ENCODE measurements at regions not wholly inside any gene's neighbourhood (a gene's known extent, or its start where the extent isn't known, plus 50 kb on each side); places are given as distances from the start of the nearest gene placed in this dataset.

- Histone ChIP-seq H3K36me3 (ENCODE audit: insufficient read depth, low read length) (no peaks in the 10 kb centered on the region), H4K20me1 (ENCODE audit: insufficient read depth, low read length) (no peaks in the 10 kb centered on the region), H3K4me1 (ENCODE audit: insufficient read depth, low read length) (no peaks in the 10 kb centered on the region), H3K27ac (ENCODE audit: low read length) (no peak overlapping the region), H3K4me2 (ENCODE audit: insufficient read depth, low read length) (no peak overlapping the region), H2AFZ (ENCODE audit: low read depth, low read length) (no peak overlapping the region), H3K79me2 (ENCODE audit: insufficient read depth, low read length) (no peaks in the 10 kb centered on the region), H3K4me3 (ENCODE audit: low read depth in 1 of 2, low read length in 2 of 2) (no peak overlapping the region), H3K27me3 (ENCODE audit: insufficient read depth, low read length, poor library complexity) (no peaks in the 10 kb centered on the region), H3K9ac (ENCODE audit: low read depth, low read length) (no peak overlapping the region), H3K9me3 (ENCODE audit: insufficient read depth, low read length, severe bottlenecking) (no peaks in the 10 kb centered on the region)
- no peak for ATAC-seq (ENCODE audit: insufficient read depth, low read depth)
- DNase-seq, result no peak
- no peak for TF ChIP-seq EZH2 (IDR thresholded peaks at IDR 0.05; ENCODE audit: borderline replicate concordance, low read depth, low read length, severe bottlenecking)
- TF ChIP-seq, protein P1, sequence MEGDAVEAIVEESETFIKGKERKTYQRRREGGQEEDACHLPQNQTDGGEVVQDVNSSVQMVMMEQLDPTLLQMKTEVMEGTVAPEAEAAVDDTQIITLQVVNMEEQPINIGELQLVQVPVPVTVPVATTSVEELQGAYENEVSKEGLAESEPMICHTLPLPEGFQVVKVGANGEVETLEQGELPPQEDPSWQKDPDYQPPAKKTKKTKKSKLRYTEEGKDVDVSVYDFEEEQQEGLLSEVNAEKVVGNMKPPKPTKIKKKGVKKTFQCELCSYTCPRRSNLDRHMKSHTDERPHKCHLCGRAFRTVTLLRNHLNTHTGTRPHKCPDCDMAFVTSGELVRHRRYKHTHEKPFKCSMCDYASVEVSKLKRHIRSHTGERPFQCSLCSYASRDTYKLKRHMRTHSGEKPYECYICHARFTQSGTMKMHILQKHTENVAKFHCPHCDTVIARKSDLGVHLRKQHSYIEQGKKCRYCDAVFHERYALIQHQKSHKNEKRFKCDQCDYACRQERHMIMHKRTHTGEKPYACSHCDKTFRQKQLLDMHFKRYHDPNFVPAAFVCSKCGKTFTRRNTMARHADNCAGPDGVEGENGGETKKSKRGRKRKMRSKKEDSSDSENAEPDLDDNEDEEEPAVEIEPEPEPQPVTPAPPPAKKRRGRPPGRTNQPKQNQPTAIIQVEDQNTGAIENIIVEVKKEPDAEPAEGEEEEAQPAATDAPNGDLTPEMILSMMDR (IDR thresholded peaks at IDR 0.05; ENCODE audit: borderline replicate concordance, extremely low read depth, low read length, poor library complexity, severe bottlenecking), result no peak
These were observed 212.2 kb upstream of the LRRN1 start for GRCh38 chr3:3586843-3587646.

DNA sequence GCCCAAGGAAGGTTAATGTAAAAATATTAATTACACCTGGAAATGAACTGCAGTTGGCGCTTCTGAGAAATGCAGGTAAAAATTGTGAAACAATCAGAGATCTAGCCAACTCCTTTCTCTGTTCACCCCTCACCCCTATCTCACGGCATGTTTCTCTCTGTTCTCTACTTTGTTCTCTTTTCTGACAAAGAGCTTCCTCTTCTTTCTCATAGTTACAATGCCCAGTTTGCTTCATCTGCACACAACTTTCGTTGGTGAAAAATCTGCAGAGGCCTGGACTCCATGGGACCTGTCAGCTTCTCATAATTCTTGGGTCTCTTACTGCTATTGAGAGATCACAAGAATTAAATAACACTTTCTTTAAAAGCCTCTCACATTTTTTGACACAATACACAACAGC, 212.9 kb upstream of the LRRN1 start:
- ATAC-seq (ENCODE audit: insufficient read depth, low read depth), result no peak
- no peak for TF ChIP-seq EZH2 (IDR thresholded peaks at IDR 0.05; ENCODE audit: borderline replicate concordance, low read depth, low read length, severe bottlenecking)
- TF ChIP-seq, protein P1 (IDR thresholded peaks at IDR 0.05; ENCODE audit: borderline replicate concordance, extremely low read depth, low read length, poor library complexity, severe bottlenecking), result no peak
- DNase-seq, result no peak

DNA sequence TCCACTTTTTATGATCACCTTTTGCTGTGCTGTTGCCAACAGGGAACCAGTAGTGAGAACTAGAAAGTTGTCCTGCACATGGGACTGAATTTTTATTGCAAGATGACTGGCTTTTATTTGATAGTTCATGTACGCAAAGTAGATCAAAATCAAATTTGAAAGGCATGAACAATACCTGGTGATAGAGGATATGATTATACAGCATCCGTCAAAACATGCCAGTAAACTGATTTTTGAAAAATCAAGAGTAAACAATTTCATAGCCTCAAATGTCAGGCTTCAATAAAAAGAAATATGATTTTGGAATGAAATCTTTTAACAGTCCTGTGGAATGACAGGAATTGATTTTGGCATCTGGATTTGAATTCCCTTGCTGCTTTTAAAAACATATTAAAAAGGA, 219.6 kb upstream of the LRRN1 start:
- no peak for TF ChIP-seq EZH2 (IDR thresholded peaks at IDR 0.05; ENCODE audit: borderline replicate concordance, low read depth, low read length, severe bottlenecking)
- TF ChIP-seq, protein P1 (IDR thresholded peaks at IDR 0.05; ENCODE audit: borderline replicate concordance, extremely low read depth, low read length, poor library complexity, severe bottlenecking), result no peak
- no peaks in the 10 kb centered on the region for H4K20me1 ChIP-seq (ENCODE audit: insufficient read depth, low read length)
- H3K4me1 ChIP-seq (ENCODE audit: insufficient read depth, low read length), result no peaks in the 10 kb centered on the region
- DNase-seq (no peak), ATAC-seq (ENCODE audit: insufficient read depth, low read depth) (no peak)
- no peaks in the 10 kb centered on the region for H3K9me3 ChIP-seq (ENCODE audit: insufficient read depth, low read length, severe bottlenecking)
- no peak overlapping the region for H3K4me2 ChIP-seq (ENCODE audit: insufficient read depth, low read length)
- no peaks in the 10 kb centered on the region for H3K79me2 ChIP-seq (ENCODE audit: insufficient read depth, low read length)
- no peaks in the 10 kb centered on the region for H3K27me3 ChIP-seq (ENCODE audit: insufficient read depth, low read length, poor library complexity)
- no peak overlapping the region for H3K9ac ChIP-seq (ENCODE audit: low read depth, low read length)
- no peak overlapping the region for H2AFZ ChIP-seq (ENCODE audit: low read depth, low read length)
- H3K4me3 ChIP-seq (ENCODE audit: low read depth in 1 of 2, low read length in 2 of 2), result no peak overlapping the region
- no peak overlapping the region for H3K27ac ChIP-seq (ENCODE audit: low read length)
- H3K36me3 ChIP-seq (ENCODE audit: insufficient read depth, low read length), result no peaks in the 10 kb centered on the region

More for the DNA sequence above, 212.9 kb upstream of the LRRN1 start:
- H3K27me3 ChIP-seq (ENCODE audit: insufficient read depth, low read length, poor library complexity), result no peaks in the 10 kb centered on the region
- H3K36me3 ChIP-seq (ENCODE audit: insufficient read depth, low read length), result no peaks in the 10 kb centered on the region
- H4K20me1 ChIP-seq (ENCODE audit: insufficient read depth, low read length), result no peaks in the 10 kb centered on the region
- no peaks in the 10 kb centered on the region for H3K79me2 ChIP-seq (ENCODE audit: insufficient read depth, low read length)
- H3K9me3 ChIP-seq (ENCODE audit: insufficient read depth, low read length, severe bottlenecking), result no peaks in the 10 kb centered on the region
- no peaks in the 10 kb centered on the region for H3K4me1 ChIP-seq (ENCODE audit: insufficient read depth, low read length)
- H3K27ac ChIP-seq (ENCODE audit: low read length), result no peak overlapping the region
- no peak overlapping the region for H3K4me2 ChIP-seq (ENCODE audit: insufficient read depth, low read length)
- no peak overlapping the region for H3K4me3 ChIP-seq (ENCODE audit: low read depth in 1 of 2, low read length in 2 of 2)
- no peak overlapping the region for H3K9ac ChIP-seq (ENCODE audit: low read depth, low read length)
- no peak overlapping the region for H2AFZ ChIP-seq (ENCODE audit: low read depth, low read length)
